Activated CD4-positive, alpha-beta T cell treated with anti-CD3 and anti-CD28 coated beads, Interleukin-2, amount 50 U/mL, for 1 hour (primary cell): ENCODE measurements at regions not wholly inside any gene's neighbourhood (a gene's known extent, or its start where the extent isn't known, plus 50 kb on each side); places are given as distances from the start of the nearest gene placed in this dataset.

Experiments
- DNase-seq: peaks from one replicate; pipeline ENCODE4 v3.0.0-alpha.2; 2020

DNA sequence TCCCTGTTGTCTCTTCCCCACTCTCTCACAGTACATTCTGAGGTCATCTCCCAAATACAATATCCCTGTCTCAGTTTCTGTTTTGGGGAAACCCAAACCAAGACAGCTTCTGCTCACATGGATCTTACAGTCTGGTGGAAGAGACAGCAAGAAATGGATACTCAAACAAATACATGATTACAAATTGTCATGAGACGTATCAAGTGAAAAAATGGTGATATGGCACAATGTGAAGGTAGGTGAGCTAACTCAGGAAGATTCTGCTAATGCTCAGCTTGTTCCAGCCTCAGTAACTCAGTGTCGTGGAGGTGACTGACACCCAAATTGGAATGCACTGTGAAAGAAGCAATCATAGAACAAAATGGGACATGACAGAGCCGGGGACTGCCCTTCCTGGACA lies 68.3 kb downstream of the CHST1 start:
- DNase-seq: no peak

GRCh38 chr11:45596571-45596970 lies 68.9 kb downstream of the CHST1 start:
- no peak for DNase-seq

GRCh38 chr11:45593992-45594391 lies 71.4 kb downstream of the CHST1 start:
- no peak for DNase-seq

DNA sequence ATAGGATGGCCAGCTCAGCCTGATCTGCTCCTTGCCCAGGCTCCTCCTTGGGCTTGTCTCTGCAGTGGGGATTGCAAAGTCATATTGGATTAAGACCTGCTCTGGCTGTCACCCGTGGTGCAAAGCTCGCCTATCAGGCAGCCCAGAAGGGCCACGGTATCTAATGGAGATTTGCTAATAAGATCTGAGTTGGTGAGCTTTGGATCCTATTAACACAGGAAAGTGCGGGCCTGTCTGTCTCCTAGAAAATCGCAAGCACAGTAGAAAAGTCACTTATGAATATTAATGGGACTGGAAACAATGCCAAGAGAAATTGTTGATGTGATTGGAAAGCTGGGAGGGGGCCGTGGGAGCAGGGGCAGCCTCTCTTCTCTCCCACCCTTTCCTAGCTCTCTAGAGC lies 72.8 kb downstream of the CHST1 start:
- DNase-seq: no peak

GRCh38 chr11:45590743-45591142 lies 74.7 kb downstream of the CHST1 start:
- no peak for DNase-seq

DNA sequence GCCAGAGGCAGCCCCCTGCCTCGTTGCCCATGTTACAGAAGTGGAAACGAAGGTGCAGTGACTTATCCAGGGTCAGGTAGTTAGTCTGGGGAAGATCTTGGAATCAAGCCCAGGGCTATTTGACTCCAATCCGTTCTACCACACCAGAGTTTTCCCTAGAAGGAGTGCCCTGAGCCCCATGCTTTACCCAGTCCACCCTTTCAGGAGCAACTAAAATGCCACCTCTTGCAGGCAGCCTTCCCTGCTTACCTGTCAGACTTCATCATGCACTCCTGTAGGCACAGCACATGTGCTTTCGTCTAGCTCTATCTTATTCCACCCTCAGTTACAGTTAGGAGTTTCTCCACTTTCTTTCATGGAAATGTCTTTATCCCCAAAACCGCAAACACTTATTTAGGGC lies 80.2 kb downstream of the CHST1 start:
- DNase-seq: no peak

GRCh38 chr11:45583981-45584566 lies 81.3 kb downstream of the CHST1 start:
- no peak for DNase-seq

GRCh38 chr11:45580399-45580798 lies 85.0 kb downstream of the CHST1 start:
- no peak for DNase-seq

- no peak for DNase-seq
Observed at GRCh38 chr11:45578316-45578715, 87.1 kb downstream of the CHST1 start.

DNA sequence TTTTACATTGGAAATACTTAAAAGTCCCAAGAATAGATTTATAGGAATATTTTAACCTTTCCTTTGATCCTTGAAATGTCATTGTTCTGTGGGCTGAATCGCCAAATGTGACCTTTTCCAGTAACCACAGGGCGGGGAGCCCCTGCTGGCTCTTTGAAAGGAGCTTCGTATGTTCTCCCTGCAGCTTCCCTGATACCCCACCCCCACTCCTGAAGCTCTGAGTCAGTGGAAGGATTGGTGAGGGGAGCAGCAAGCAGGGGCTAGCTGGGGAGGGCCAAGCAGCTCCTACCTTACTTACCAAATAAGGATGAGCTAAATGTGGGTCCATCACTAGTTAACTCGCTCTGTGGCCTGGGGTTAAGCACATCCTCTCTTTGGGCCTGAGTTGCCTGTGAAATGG lies 87.7 kb downstream of the CHST1 start:
- no peak for DNase-seq

- DNase-seq: no peak
Observed at GRCh38 chr11:45576461-45577215, 88.8 kb downstream of the CHST1 start.

DNA sequence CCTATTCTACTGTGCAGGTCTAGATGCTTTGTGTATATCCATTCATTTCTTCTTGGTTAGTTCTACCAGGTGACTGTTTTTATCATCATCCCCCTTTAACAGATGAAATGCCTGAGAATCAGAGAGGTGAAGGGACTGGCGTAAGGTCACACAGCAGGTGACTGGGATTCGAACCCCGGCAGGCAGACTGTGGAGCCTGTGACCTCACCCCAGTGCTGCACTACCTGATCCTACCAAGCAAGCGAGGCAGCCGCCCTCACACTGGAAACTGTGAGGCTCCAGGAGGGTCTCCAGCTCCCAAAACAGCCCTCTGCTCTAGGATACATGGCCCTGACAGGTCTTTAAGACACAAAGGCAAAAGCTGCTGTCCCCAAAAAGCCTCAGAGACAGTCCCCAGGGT lies 91.7 kb downstream of the CHST1 start:
- no peak for DNase-seq

DNA sequence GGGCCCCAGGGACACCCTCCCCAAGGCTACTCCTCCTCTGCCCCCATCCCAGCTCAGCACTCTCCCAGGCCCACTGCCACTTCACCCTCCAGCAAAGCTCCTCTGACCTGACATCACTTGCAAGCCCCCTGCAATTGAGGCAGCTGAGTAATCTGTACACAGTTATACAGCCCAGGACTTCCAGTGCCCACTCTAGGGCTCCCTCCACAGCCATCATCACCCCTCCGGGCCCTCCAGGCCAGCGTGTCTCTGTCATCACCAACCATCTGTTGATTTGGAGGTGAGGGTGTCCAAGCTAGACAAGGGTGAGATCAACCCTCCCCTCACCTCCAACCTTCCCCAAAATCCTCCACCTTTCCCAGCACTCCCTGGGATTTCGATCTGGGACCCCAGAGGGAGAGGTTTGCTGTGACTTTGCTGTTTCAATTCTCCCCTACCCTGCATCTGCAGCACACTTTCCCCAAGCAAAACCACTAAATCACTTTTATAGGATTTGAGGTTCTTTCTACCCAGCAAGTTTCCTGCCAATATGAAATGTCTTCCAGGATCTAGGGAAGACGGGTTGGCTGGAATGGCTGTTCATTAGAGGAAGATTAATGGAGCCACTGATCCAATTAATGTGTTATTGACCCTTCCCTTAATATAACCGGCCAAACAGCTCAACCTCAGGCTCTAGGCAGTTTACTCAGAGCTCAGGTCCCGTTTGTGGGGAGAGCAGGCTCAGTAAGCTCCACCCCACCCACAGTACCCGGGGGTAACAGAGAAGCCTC lies 92.9 kb downstream of the CHST1 start:
- DNase-seq: no peak

DNA sequence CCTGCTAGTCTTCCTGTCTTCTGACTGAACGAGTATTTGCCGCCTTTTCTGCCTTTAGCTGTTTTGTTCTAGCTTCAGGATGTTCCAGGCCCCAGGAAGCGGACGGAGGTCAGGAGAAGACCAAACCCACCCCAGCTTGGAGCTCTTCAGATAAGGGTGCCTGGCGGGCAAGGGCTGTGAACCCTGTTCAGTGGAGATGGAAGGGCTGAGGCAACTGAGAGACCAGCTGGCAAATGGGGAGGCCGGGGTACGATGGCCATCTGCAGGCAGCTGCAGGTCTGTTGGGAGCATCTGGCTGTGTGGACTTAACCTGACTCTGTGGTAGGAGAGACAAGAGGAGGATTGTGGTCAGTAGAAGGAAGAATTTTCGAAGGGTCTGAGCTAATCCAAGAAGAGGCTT lies 95.6 kb downstream of the CHST1 start:
- DNase-seq: no peak

DNA sequence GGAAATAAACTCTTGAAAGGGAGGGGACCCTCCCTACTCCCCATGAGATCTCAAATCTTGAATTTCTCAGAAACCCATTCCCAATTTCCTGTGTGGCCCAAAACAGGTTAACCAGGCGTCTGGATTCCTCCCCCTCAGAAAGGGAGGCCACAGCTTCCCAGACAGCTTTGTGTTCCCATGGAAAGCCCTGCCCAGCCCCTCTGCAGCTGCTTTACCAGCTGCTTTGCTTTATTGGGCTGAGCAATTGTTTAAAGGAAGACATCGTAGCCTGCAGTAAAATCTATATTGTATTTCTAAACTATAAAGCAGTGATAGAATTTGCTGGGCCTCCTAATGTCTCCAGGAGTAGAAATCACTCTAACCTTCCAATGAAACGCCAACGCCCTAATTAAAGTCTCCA lies 97.4 kb downstream of the CHST1 start:
- no peak for DNase-seq

GRCh38 chr11:45565446-45565988 lies 99.9 kb downstream of the CHST1 start:
- DNase-seq: no peak

DNA sequence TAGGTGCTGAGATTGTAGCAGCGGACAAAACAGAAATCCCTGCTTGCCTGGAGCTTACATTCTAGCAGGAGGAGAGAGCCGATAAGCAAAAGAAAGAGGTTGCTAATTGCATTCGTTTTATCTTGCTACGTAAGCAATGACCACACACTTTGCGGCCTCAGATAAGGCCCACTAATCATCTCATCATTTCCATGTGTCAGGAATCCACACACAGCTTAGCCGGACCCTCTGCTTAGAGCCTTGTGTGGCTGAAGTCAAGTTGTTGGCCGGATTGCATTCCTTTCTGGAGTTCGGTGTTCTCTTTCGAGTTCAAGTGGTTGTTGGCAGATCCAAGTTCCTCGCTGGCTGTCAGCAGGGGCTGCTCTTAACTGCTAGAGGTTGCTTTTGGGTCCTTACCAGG lies 101.6 kb downstream of the CHST1 start:
- no peak for DNase-seq

DNA sequence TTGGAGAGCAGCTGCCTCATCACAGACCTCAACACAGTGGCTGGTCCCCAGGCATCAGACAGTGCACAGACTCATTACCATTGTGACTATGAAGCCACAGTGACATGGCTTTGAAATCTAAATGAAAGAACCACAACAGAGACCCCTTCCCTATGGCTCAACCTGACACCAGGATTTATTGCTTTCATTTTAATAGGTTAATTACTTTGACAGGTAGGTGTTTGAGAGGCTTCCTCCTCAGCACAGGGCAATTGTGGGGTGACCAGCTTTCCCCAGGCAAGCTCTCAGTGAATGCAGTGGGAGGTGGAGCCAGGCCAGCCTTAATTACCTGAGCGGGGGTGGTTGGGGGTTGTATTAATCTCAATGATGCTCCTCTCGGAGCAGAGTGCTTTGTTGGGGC lies 102.3 kb downstream of the CHST1 start:
- DNase-seq: no peak

- no peak for DNase-seq
Observed at GRCh38 chr11:45560913-45561281, 104.5 kb downstream of the CHST1 start.

DNA sequence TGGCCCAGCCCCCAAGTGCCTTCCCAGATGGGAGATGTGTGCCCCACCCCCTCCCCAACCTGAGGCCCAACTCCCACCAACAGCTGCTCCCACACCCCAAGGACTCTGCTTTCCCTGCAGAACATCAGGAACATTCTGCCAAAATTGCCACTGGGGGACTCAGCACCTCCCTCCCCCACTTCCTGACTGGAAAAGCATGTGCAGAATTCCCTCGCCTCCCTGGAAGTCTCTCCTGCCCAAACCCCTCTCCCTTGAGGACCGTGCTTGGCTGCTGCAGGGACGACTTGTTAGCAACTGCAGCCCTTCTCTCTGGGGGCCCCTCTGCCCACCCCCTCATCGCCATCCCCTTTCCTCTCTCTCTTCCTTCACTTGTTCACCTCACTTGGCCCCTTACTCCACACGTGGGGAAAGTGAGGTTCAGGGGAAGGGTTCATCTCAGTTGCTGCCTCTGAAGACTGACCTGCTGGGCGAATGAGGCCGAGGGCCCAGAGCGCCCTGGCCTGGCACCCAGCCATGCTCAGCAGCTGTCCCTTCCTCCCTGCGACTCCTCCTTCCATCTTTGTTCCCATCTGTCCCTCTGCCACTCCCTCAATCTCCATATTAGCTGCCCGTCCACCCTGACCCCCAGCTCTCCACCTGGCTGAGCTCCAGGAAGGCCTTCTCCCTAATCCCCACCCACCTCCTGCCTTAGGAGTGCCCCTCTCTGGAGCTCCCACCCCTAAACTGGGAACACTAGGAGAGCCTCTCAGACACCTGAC lies 105.1 kb downstream of the CHST1 start:
- no peak for DNase-seq

DNA sequence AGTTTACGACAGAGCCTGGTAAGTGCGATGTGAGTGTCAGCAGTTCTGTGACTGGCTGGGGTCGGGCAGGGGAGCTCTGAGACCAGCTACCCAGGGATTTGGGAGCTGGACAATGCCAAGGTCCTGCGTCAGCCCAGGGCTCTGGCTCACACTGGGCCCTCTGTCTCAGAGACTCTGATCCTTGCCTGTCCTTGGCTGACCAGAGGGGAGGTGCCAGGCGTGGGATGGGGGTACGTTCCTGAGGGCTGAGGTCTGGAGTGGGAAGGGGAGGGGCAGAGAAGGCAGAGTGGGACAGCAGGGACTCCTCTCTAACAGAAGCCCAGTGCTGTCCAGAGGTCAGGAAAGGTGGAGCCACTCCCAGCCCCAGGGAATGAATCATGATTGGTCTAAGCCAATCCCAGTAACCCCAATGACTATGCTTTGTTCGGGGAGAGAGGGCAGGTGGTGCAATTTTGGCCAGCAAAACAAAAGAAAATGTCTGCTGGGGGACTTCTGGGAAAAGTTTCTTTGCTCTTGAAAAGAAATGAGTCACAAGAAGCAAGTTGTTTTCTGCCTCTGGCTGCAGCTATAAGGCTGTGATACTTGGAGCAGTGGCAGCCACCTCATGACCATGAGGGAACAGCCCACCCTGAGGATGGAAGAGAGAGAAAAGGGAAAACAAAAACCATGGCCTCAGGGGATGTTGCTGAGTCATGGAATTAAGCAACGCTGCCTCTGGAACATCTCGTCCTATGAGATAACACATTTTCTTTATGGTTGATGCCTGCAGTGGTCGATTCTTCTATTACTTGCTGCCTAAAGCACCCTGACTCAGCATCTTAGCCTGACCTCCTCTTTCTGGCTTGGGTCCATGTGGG lies 108.3 kb downstream of the CHST1 start:
- DNase-seq: no peak
